Cortex of kidney (tissue), 1 donor: ENCODE measurements at regions not wholly inside any gene's neighbourhood (a gene's known extent, or its start where the extent isn't known, plus 50 kb on each side); places are given as distances from the start of the nearest gene placed in this dataset.
"Not testable (repeated sequence)": the region's sequence is repeated elsewhere in the genome, so short reads cannot be mapped to it uniquely, and the experiment has no call there.

Experiments
- DNase-seq: peaks from one replicate; lab custom pipeline; 2025; lab: John Stamatoyannopoulos, UW

- DNase-seq: no peak
Measured at GRCh38 chr1:67482733-67483482, 52.7 kb upstream of the SERBP1 start.

- DNase-seq: no peak
Measured at GRCh38 chr1:67484492-67484891, 54.3 kb upstream of the SERBP1 start.

GRCh38 chr1:67485046-67485811, 55.0 kb upstream of the SERBP1 start:
- no peak for DNase-seq

- no peak for DNase-seq
Measured at GRCh38 chr1:67489643-67490042, 59.4 kb upstream of the SERBP1 start.

- DNase-seq: no peak
Measured at GRCh38 chr1:67491280-67491679, 61.1 kb upstream of the SERBP1 start.

GRCh38 chr1:67493148-67493547, 62.9 kb upstream of the SERBP1 start:
- DNase-seq: no peak

- no peak for DNase-seq
Measured at GRCh38 chr1:67495327-67495726, 65.1 kb upstream of the SERBP1 start.

GRCh38 chr1:67496329-67496728, 66.1 kb upstream of the SERBP1 start:
- no peak for DNase-seq

- DNase-seq: peak; percentile 7
Measured at GRCh38 chr1:67500413-67500959, 70.3 kb upstream of the SERBP1 start.

- no peak for DNase-seq
Measured at GRCh38 chr1:67503974-67504373, 73.8 kb upstream of the SERBP1 start.

- not testable (repeated sequence) for DNase-seq
Measured at GRCh38 chr1:67513392-67514294, 83.4 kb upstream of the SERBP1 start.

- DNase-seq: no peak
Measured at GRCh38 chr1:67514300-67514699, 84.1 kb upstream of the SERBP1 start.

GRCh38 chr1:67514786-67515185, 84.6 kb upstream of the SERBP1 start:
- DNase-seq: no peak

GRCh38 chr1:67515324-67516080, 85.3 kb upstream of the SERBP1 start:
- no peak for DNase-seq

- DNase-seq: no peak
Measured at GRCh38 chr1:67517046-67517445, 86.8 kb upstream of the SERBP1 start.

- DNase-seq: no peak
Measured at GRCh38 chr1:67522001-67522441, 91.8 kb upstream of the SERBP1 start.

GRCh38 chr1:67522793-67523192, 92.6 kb upstream of the SERBP1 start:
- no peak for DNase-seq

- no peak for DNase-seq
Measured at GRCh38 chr1:67524143-67525052, 94.2 kb upstream of the SERBP1 start.

GRCh38 chr1:67525053-67525760, 95.0 kb upstream of the SERBP1 start:
- DNase-seq: no peak

GRCh38 chr1:67528141-67528540, 97.9 kb upstream of the SERBP1 start:
- no peak for DNase-seq
